ENCODE measurements at regions not wholly inside any gene's neighbourhood (a gene's known extent, or its start where the extent isn't known, plus 50 kb on each side); places are given as distances from the start of the nearest gene placed in this dataset.

DNA sequence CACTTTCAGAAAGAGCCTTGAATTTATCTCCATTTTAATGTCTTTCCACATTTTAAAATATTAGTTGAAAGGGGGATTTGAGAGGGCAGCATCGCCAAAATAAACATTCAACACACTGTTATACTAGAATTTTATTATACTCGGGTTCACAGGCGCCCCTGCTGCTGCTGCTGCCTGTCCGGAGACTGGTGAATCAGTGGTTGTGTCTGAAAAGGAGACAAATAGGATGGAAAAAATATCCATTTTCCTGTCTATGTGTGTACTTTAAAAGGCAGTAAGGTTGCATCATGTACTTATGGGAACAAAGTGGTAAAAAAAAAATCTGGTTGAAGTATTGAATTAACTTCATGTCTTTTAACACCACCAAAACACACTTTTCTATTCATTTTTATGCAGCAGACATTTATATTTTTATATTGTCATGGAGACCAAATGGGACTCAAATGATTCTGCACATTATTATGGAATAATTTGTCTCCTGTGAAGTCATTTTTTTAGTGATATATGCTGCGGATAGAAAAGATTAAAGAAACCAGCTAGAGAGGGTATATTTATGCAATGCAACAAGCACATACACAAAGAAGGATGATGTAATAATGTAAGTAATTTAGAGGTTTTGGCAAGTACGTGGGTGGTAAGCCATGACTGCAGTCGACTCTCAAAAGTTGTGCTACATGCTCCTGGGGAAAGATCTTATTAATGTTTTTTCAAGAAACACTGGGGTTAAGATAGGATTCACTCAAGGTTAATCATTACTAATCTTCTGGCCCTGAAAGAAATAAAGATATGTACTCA, 759.0 kb upstream of the SOX9 start:
- Histone ChIP-seq H4K8ac (ENCODE audit: extremely low read depth, insufficient read depth, low read length) (no peak overlapping the region), H3K23ac (ENCODE audit: insufficient read length) (no peak overlapping the region), H3K27ac (ENCODE audit: low read depth, low read length) (no peak overlapping the region), H2BK15ac (ENCODE audit: low read length) (no peak overlapping the region), H3K27me3 (replicated peaks in 1 of 4; ENCODE audit: control insufficient read depth in 3 of 4, extremely low read depth in 1 of 4, insufficient read depth in 3 of 4, low read length in 3 of 4) (no peaks in the 10 kb centered on the region), H3K9ac (replicated peaks in 1 of 4; ENCODE audit: extremely low read depth in 1 of 4, low read depth in 3 of 4, low read length in 3 of 4) (no peak overlapping the region), H3K4me1 (replicated peaks in 1 of 4; ENCODE audit: control insufficient read depth in 3 of 4, insufficient read depth in 4 of 4, low read length in 3 of 4) (no peaks in the 10 kb centered on the region), H2BK20ac (ENCODE audit: low read length) (no peak overlapping the region), H3K56ac (replicated peaks; ENCODE audit: insufficient read length, low read depth, low read length) (no peak overlapping the region), H2AK5ac (ENCODE audit: low read depth, low read length) (no peak overlapping the region), H3K4me2 (ENCODE audit: insufficient read depth in 1 of 2, low read depth in 2 of 2, low read length in 2 of 2) (no peak overlapping the region), H3K79me1 (ENCODE audit: low read depth, low read length) (no peaks in the 10 kb centered on the region), H3K4me3 (ENCODE audit: extremely low read depth in 1 of 4, insufficient read depth in 2 of 4, low read depth in 3 of 4, low read length in 4 of 4) (no peak overlapping the region), H4K20me1 (replicated peaks in 1 of 2; ENCODE audit: control insufficient read depth in 1 of 2, insufficient read depth in 2 of 2, low read length in 2 of 2) (no peaks in the 10 kb centered on the region), H3K23me2 (ENCODE audit: low read depth, low read length) (no peaks in the 10 kb centered on the region), H2BK12ac (ENCODE audit: low read depth, low read length) (no peak overlapping the region), H4K91ac (replicated peaks; ENCODE audit: insufficient read length, low read length) (no peak overlapping the region), H3K9me3 (ENCODE audit: insufficient read depth in 2 of 2, low read depth in 1 of 2, low read length in 1 of 2) (peaks cover 6 to 14% of the 10 kb centered on the region in 2 experiments), H3K14ac (ENCODE audit: insufficient read length) (no peak overlapping the region), H2BK120ac (replicated peaks; ENCODE audit: low read depth, low read length) (no peak overlapping the region), H2AFZ (ENCODE audit: low read length) (no peak overlapping the region), H3K79me2 (ENCODE audit: control insufficient read depth in 1 of 2, insufficient read depth in 2 of 2, low read length in 2 of 2) (no peaks in the 10 kb centered on the region), H3K18ac (ENCODE audit: extremely low read depth, low read length) (no peak overlapping the region), H3K4ac (replicated peaks; ENCODE audit: insufficient read length, low read depth, low read length) (no peak overlapping the region), H3K36me3 (ENCODE audit: control insufficient read depth in 2 of 4, insufficient read depth in 4 of 4, low read length in 3 of 4) (no peaks in the 10 kb centered on the region), H2BK5ac (ENCODE audit: low read depth, low read length) (no peak overlapping the region), H4K5ac (ENCODE audit: insufficient read length, low read depth, low read length) (no peak overlapping the region)
- ChIA-PET POLR2A (ENCODE audit: partially characterized antibody) (interaction anchor here (0.8 kb wide), 1 partner anchor 9 kb away, joined by 3 read pairs; no protein-coding TSS in a partner anchor), CTCF (ENCODE audit: partially characterized antibody) (interaction anchor here (0.7 kb wide), 1 partner anchor 1299 kb away, joined by 3 read pairs; no protein-coding TSS in a partner anchor)
- 91% methylated on average over 7 of the region's 7 CpGs; no CpG with 5 or more reads in 1 of the 2 experiments for WGBS, 2 experiments (ENCODE audit: extremely low coverage in 1 of 2, insufficient coverage in 1 of 2, insufficient read length in 1 of 2, insufficient replicate concordance in 2 of 2, low coverage in 1 of 2, low lambda C conversion rate in 2 of 2, missing lambda C conversion rate in 1 of 2)
- FAIRE-seq (no peak), DNase-seq (ENCODE audit: low read depth in 1 of 2, low spot score in 2 of 2) (no peak)
- TF ChIP-seq CHD1 (IDR thresholded peaks at IDR 0.05; ENCODE audit: low read depth, low read length) (no peak), POU5F1 (IDR thresholded peaks at IDR 0.05; ENCODE audit: low read depth, low read length) (no peak), YY1 (IDR thresholded peaks at IDR 0.05; ENCODE audit: low read depth, low read length) (no peak), KDM4A (IDR thresholded peaks at IDR 0.05; ENCODE audit: low read depth, low read length, severe bottlenecking) (no peak), PHF8 (conservative IDR thresholded peaks at IDR 0.05; ENCODE audit: low read depth, low read length) (no peak), HDAC2 (IDR thresholded peaks at IDR 0.05; ENCODE audit: borderline replicate concordance in 1 of 2, low read depth in 2 of 2, low read length in 2 of 2) (no peak), SAP30 (IDR thresholded peaks at IDR 0.05; ENCODE audit: insufficient read depth, insufficient replicate concordance, low read length) (no peak), BCL11A (IDR thresholded peaks at IDR 0.05; ENCODE audit: low read depth in 2 of 2, low read length in 2 of 2) (no peak), SP4 (IDR thresholded peaks at IDR 0.05; ENCODE audit: low read length) (no peak)
- TF ChIP-seq, protein P1, sequence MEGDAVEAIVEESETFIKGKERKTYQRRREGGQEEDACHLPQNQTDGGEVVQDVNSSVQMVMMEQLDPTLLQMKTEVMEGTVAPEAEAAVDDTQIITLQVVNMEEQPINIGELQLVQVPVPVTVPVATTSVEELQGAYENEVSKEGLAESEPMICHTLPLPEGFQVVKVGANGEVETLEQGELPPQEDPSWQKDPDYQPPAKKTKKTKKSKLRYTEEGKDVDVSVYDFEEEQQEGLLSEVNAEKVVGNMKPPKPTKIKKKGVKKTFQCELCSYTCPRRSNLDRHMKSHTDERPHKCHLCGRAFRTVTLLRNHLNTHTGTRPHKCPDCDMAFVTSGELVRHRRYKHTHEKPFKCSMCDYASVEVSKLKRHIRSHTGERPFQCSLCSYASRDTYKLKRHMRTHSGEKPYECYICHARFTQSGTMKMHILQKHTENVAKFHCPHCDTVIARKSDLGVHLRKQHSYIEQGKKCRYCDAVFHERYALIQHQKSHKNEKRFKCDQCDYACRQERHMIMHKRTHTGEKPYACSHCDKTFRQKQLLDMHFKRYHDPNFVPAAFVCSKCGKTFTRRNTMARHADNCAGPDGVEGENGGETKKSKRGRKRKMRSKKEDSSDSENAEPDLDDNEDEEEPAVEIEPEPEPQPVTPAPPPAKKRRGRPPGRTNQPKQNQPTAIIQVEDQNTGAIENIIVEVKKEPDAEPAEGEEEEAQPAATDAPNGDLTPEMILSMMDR (IDR thresholded peaks at IDR 0.05; ENCODE audit: control extremely low read depth in 1 of 3, insufficient read depth in 1 of 3, low read depth in 1 of 3, low read length in 3 of 3), result no peak
